Ramos (cell line): ENCODE measurements at regions not wholly inside any gene's neighbourhood (a gene's known extent, or its start where the extent isn't known, plus 50 kb on each side); places are given as distances from the start of the nearest gene placed in this dataset.
"Not testable (repeated sequence)": the region's sequence is repeated elsewhere in the genome, so short reads cannot be mapped to it uniquely, and the experiment has no call there.

ENCODE experiments used
- in situ Hi-C: fragments of 300-500 bp; cut with MboI; formaldehyde crosslinking; loops from one replicate; pipeline ENCODE4 v1.14.3; 2022; ENCODE audit warnings: low sequenced_read_pairs; ENCODE audit not compliant: unreplicated experiment

DNA sequence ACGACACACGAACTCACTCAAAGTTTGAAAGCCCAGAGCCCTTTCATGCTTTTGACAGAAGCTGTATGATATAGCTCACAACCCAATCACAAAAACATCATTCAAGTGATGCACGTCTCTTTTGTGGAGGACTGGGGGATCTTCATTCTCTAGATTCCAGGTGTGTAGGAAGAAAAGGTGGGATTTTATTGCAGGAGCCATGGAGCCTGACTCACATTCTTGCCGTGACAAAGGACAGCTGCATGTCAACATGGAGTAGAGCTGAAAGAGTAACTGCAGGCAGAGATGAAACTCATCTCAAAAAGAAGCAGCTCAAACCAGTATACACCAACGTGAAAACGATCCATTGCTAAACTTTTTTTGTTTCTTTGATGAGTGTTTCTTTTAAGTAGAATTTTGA, 50.9 kb upstream of the PDE1A start:
- in situ Hi-C loops: no loop called here

DNA sequence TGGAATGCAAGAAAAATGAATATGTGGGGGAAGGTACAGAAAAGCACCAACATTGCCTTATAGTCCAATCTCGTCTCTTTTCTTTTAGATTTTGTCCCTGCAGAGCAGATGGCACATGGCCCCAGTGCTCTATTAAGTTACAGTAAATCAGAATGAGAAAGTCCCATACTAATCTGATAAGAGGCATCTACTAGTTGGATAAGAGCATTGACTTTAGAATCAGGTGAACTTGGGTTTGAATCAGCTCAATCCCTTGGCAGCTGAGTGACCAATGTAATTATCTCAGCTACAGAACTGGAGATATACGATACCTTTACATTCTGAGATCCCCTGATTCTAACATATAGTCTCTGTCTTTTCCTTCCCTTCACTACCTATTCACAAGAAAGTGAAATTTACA, 54.8 kb upstream of the PDE1A start:
- in situ Hi-C loops: no loop called here

DNA sequence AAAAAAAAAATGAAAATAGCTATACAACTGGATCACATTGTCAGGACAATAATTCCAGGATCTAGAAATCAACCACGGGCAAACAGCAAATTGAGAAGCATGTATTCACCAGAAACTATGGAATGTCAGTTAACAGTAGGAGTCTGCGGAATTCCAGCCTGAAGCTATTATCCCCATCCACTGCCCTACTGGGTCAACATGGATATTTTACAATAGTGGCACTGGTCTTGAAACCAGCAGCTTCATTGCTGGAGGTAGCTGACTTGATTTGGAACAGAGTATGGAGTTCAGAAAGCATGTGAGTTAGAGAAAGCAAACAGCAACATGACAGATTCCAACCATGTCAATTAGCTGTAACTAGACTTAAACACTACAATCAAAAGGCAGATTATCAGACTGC, 55.7 kb upstream of the PDE1A start:
- in situ Hi-C loops: no loop called here

DNA sequence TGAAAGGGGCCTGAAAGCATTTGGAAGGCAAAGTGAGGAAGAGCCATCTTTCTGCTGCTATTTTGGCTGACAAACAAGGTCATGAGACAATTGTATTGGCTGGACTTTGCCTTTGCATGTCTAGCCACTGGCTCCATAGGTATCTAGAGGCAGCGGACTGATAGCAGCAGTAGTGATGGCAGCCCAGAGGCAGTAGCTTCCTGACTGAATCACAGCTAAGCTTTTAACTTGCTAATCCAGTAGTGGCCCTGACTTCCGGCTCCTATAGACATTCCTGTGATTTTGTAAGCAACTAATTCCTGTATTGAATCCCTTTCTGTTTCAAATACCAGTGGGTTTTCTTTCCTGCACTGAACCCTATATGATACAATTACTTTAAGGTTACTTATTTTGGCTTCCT, 69.8 kb upstream of the PDE1A start:
- in situ Hi-C loops: no loop called here

DNA sequence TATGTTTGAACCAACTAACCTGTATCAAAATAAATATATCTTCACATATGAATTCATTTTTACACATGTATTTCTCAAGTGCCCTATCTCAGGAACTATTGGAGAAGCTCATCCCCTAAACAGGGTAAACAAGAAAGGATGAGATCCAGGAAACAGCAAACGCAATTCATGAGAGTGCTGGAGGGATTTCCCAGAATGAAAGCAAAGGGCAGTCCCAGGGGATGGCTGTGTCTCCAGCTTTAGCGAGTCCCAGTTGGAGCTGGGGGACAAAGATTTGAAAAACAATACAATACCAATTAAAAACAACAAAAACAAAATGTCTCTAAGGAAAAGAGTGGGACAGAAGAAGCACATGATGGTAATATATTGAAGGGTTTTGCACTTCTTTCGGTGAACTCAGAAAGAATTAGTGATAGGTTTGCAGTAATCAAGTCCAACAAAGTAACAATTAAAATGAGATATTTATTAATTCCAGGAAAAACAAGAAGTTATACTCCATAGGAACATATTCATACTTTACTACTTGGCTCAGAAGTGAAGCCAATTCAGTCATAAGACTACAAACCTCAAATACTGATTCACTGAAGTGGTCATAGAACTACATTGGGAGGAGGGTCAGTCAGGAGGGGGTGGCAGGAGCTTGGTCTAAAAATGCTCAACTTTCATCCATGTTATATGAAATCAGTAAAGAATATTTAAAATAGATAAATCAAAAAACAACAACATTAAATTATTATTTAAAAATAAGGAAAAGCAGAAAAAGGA, 73.1 kb upstream of the PDE1A start:
- in situ Hi-C loops: no loop called here

DNA sequence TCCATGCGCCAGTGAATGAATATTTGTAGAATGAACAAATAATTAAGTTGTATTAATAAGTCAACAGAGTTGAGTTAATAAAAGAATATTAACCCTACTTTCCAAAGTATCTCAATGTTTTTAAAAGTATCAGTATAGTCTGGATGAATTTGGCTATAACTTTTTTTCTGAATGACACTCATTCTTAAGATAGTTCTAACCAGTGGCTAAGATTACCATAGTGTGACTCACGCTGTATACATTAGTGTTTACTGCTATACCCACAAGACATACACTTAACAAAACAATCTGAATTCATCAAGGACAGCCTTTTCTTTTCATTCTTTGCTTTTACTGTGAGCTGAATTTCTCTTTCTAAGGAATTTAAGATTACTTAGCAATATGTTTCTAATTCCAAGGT, 77.0 kb upstream of the PDE1A start:
- in situ Hi-C loops: no loop called here

DNA sequence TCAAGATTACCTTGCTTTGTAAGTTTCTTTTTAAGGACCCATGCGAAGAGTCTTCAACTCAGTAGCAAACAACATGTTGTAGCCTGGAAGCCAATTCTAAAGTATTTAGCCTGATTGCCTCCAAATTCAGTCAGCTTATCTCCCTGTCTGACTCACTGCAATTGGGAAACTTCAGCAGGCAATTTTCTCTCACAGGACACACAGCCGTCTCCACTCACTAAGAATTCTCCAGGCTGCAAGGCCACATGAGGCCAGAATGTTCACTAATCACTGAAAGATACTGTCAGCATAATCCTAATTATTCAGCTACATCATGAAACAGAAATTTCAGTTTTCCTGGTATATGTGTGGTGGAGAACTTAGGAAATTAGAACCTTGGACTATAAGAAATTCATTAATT, 78.1 kb upstream of the PDE1A start:
- in situ Hi-C loops: no loop called here

DNA sequence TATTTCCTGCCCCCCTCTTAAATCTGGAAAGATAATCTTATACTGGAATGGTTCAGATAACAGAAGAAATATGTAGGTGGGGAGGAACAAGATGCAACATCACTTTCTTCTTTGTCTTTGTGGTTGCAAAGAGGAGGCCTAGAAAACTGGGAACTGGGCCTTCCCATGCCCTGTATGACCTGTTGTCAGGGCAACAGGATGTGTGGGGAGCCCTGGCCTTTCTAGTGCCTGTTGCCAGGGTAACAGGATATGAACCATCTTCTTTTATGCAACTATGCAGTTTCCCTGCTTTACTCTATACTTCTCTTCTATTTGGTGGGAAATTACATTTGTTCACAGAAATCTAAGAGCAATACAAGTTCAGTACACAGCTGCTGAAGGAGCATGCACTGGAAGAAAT, 79.8 kb upstream of the PDE1A start:
- in situ Hi-C loops: no loop called here

DNA sequence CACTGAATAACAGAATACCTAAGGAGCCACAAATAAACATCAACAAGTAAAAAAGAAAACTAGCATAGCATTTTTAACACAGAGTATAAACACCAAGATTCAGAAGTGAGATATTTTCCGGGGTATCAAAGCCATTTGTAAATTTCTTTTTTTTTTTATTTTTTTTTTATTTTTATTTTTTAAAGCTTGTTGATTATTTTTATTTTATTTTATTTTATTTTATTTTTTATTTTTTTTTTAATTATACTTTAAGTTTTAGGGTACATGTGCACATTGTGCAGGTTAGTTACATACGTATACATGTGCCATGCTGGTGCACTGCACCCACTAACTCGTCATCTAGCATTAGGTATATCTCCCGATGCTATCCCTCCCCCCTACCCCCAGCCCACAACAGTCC, 81.7 kb upstream of the PDE1A start:
- in situ Hi-C loops: not testable (repeated sequence)

DNA sequence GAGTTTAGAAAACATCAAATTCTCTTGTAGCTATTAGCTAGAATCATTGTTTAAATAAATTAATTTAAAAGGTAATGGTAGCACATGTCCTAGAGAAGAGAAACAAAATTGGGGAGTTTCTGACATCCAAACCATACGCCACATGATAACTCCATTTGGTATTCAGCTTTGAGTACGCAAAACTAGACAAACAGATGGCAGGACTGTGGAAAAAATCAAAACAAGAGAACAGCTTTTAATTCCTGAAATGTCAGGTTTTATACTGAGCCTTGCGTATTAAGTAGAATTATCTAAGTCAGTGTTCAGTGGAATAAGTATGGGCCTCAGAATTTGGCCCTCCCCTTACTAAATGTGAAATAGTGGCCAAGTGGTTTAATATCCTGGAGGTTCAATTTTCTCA, 82.4 kb upstream of the PDE1A start:
- in situ Hi-C loops: no loop called here

DNA sequence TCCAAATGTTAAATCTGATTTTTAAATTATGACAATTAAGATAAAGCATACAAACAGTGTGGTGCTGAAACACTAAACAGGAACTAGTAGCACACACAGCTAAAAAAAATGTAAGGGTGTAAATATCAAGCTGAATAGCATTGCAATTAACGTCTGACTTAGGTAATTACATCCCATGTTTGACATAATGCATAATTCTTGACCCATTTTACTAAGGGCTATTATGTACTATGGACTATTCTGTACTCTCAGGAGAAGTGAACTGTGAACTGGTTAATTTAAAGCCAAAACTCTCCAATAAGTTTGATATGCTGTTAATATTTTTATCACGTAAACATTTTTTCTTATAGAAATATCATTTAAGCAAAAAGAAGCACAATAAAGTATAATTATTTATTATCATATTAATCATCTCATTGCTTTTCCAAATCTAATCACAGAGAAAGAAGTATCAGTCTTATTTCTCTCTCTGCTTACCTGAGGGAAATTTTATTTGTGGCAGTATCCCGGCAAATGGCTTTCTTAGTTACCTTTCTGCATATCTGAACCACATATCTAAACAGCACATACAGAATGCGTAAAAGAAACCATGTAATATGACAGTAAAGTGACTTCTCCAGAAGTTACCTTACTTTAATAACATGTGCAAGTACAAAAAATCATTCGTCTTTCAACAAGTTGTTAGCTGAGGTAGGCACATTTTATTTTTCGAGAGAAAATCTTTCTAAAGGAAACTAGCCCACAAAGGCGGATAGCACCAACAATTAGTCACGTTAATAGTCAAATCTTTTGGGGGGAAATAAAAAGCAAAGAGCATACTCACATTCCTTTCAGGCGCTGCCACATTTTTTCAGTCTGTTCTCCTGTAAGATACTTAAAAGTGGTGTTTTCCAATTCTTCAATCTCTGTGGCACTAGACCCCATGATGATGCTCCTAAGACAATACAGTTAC, 94.9 kb upstream of the PDE1A start:
- in situ Hi-C loops: no loop called here

DNA sequence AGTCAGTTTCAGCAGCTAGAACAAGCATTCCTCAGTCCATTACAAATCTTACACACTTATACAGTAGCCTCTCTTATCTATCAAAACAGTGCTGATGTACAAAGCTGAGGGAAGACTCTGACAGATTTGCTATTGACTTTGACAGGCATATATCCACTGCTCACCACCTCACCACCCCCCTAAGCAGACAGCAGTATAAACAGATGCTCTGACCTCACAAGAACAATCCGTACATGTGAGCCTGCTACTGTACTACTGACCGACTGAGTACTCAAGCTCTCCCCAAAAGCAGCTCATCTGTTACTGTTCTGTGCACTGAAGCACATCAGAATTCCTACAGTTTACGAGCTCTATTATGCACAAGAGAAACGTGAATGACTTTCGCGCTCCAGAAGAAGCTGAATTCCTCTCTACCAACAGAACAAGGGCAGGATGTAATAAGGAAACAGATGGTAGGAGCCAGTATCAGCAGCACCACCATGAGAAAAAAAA, 95.6 kb upstream of the PDE1A start:
- in situ Hi-C loops: no loop called here

DNA sequence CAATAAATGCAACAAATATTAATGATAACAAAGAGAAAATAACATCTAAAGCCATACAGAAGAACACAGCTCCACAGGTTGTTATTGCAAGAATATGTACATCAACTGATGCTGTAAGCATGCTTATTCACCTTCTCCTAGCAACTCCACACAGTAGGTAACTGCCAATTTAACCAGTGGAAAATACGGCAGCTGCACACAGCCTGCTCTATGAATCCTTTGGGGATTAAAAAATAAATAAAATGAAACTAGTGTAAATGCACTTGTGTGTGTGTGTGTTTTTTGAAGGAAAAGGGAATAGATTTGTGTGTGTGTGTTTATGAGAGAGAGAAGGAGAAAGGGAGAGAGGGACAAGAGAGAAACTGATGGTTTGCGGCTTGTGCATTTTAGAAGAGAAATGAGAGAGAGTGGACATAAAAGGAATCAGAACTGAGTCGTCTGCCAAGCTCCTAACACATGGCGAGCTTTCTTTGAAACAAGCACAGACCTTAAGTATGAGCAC, 96.2 kb upstream of the PDE1A start:
- in situ Hi-C loops: no loop called here

DNA sequence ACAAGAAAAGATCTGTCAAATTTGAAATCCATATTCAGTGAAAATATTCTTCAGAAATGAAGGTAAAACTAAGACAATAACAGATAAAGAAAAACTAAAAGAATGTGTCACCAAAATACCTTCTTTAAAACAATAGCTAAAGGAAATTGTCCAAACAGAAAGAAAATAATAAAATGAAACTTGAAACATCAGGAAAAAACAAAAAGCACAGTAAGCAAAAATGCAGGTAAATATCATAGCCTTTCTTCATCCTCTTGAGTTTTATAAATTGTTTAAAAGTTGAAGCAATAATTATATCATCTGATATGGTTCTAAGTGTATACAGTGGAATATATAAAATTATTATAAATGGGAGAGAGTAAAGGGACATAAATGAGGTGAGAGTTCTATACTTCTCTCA, 103.8 kb upstream of the PDE1A start:
- in situ Hi-C loops: no loop called here

DNA sequence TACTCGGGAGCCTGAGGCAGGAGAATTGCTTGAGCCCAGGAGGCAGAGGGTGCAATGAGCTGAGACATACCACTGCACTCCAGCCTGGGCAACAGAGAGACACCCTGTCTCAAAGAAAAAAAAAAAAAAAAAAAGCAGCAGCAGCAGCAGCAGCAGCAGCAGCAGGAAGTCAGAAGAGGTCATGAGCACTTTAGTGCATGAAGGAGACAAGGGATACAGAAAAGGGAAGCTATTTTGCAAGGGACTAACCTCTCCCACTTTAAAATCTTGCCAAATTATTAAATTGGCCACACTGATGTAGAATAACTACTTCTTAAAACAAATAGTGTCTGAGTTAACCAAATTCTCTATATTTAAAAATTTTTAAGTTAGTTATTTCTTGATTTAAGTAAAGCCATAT, 113.4 kb upstream of the PDE1A start:
- in situ Hi-C loops: no loop called here

DNA sequence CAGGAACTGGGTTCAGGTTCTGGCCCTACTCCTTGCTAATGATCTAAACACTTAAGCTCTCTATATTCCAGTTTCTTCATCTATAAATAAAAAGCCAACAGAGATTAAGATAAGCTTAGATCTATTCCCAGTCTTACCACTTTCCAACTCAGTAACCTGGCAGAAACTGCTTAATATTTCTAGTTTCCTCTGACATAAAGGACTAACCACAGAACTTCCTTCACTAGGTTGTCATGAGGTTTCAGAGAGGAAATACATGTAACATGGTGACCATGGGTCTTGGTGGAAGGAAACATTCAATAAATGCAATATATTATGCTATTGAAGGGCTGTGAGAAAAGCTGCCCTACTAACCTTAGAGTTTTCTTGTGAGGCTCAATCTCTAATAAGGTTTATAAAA, 114.4 kb upstream of the PDE1A start:
- in situ Hi-C loops: no loop called here

DNA sequence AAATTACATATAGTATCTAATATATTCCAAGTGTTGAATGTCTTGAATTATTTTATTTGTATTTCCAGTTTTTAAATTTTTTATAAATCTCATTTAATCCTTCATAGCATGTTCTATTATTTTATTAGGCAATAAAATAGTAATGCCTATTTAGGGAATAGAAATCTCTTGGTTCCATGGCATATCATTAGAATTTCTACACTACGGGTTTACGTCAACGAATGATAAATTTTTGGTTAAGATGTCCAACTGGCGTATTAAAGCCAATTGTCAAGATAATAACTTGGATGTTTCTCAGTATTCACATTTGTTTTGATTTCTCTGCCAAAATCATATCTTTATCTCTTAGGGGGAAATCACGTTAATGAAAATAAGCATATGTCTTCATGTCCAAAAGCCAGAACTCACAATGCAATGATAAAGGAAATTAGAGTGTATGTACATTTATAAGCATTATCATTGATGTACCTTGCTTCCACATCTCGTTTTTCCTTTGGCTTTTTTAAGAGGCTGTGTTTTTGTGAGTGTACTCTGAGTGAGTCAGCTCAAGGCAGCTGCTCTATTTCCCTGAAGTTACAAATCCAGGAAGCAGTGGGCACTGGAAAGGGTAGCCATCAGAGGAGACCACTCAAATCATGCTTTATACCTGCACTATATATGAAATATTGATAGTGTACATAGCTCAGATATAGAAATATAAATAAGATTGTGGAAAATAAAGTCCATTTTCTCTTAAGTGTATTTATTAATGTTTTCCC, 115.8 kb upstream of the PDE1A start:
- in situ Hi-C loops: no loop called here

DNA sequence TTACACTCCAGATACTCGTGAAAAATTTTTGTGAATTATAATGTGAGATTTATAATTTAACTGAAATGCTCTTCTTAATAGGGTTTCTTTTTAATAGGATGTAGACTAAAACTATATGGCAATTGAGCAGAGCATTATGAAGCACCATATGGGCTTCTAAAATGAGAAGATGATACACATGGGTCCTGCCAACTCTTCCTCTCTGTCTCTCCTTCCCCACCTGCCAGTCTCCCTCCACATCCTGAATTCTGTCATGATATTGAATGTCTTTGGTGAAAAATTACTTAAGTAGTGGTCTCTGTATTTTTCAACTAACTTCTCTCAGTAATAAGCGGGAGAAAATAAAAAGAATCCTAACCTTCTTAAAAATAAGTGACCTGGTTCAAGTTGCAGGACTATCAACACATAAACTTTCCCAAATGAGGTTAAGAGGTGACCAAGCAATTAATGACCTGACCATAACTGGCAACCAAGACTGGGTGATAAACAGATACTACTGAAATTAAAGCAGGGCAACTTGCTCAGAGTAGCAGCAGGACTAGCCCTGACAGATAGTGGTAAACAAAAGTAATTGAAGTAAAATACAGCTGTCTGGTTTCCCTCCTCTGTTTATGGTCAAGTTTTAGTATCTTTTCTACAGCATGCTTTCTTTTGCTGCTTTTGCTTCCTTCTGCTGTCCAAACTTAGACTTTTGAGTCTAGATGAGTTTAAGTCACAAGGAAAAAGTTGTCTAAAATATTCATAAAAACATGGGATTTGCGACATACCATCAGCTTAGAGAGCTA, 117.1 kb upstream of the PDE1A start:
- in situ Hi-C loops: no loop called here

DNA sequence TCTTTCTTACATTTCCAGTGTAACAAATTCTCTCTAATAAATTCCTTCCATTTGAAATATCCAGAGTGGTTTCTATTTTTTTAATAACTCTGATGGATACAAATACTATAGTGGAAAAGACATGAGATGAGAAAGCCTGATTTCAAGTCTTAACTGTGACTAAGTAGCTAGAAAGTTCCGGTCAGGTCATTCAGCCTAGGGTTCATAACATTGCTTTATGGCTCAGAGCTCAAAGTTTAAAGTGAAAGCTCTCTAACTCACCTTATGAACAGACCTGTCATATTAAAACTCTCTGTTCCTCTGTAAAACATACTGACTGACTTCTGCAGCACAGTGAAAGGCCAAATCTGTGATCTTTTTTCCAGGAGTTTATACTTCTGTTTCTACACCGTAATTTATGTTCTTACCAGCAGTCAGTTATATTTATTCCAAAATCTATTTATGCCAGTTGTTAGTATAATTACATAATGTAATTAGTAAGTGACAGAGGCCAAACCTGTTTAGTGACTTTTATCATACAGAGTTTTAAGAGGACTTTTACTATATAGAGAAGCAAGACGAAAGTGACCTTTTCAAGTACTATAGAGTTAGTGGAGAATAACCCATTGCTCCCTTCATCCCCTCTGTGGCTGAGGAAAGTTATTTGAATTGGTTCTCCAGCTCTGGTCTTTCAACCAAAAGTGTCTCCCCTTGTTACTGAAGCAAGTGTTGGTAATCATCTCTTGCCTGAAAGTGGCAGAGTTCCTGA, 118.8 kb upstream of the PDE1A start:
- in situ Hi-C loops: no loop called here
